Retinal pigment epithelial cell (primary cell): ENCODE measurements at regions not wholly inside any gene's neighbourhood (a gene's known extent, or its start where the extent isn't known, plus 50 kb on each side); places are given as distances from the start of the nearest gene placed in this dataset.

Experiments used
- DNase-seq: peaks from one replicate; pipeline ENCODE4 v3.0.0-alpha.2; 2010; ENCODE audit warnings: low read depth
- H3K4me3 ChIP-seq: 2 replicates; pipeline ENCODE4 v1.5.1; 2011; ENCODE audit warnings: mild to moderate bottlenecking, low read length, control low read depth, moderate library complexity
- TF ChIP-seq, protein P1 (sequence below): conservative IDR thresholded peaks from 2 replicates; pipeline ENCODE4 v1.5.1; 2011; ENCODE audit warnings: low read depth, low read length, control low read depth, inconsistent platforms

GRCh38 chr13:111413407-111414187 lies 93.2 kb downstream of the TEX29 start:
- DNase-seq = no peak
- H3K4me3 ChIP-seq = no peak overlapping the region
- TF ChIP-seq, protein P1, sequence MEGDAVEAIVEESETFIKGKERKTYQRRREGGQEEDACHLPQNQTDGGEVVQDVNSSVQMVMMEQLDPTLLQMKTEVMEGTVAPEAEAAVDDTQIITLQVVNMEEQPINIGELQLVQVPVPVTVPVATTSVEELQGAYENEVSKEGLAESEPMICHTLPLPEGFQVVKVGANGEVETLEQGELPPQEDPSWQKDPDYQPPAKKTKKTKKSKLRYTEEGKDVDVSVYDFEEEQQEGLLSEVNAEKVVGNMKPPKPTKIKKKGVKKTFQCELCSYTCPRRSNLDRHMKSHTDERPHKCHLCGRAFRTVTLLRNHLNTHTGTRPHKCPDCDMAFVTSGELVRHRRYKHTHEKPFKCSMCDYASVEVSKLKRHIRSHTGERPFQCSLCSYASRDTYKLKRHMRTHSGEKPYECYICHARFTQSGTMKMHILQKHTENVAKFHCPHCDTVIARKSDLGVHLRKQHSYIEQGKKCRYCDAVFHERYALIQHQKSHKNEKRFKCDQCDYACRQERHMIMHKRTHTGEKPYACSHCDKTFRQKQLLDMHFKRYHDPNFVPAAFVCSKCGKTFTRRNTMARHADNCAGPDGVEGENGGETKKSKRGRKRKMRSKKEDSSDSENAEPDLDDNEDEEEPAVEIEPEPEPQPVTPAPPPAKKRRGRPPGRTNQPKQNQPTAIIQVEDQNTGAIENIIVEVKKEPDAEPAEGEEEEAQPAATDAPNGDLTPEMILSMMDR = no peak

GRCh38 chr13:111414341-111414740 lies 93.9 kb downstream of the TEX29 start:
- TF ChIP-seq, protein P1 = no peak
- no peak for DNase-seq
- H3K4me3 ChIP-seq = no peak overlapping the region

DNA sequence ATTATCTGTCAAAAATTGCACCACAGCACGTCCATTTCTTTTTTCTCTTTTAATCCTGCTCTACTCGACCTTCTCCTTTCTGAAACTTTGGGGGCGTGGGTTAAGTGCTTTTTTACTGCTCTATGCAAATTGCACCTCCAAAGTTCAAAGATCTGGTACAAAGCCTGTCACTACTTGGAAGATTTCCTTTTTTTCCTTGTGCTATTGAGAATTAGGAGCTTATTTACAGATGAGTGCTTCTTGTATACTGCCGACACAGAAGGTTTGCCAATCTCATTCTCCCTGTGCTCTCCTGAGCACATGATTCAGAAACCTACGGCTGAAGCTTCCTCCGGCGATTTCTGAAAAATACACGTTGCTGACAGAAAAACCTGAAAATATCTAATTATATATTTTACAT lies 94.8 kb downstream of the TEX29 start:
- H3K4me3 ChIP-seq = no peak overlapping the region
- no peak for DNase-seq
- TF ChIP-seq, protein P1 = no peak

GRCh38 chr13:111415765-111416164 lies 95.3 kb downstream of the TEX29 start:
- TF ChIP-seq, protein P1 = no peak
- H3K4me3 ChIP-seq = no peak overlapping the region
- no peak for DNase-seq

- DNase-seq = no peak
- no peak overlapping the region for H3K4me3 ChIP-seq
- TF ChIP-seq, protein P1 = no peak
Measured at GRCh38 chr13:111418101-111418500, 97.7 kb downstream of the TEX29 start.

- H3K4me3 ChIP-seq = no peak overlapping the region
- TF ChIP-seq, protein P1 = no peak
- no peak for DNase-seq
Measured at GRCh38 chr13:111420113-111420876, 99.9 kb downstream of the TEX29 start.
